IMR-90 (cell line): ENCODE measurements at regions not wholly inside any gene's neighbourhood (a gene's known extent, or its start where the extent isn't known, plus 50 kb on each side); places are given as distances from the start of the nearest gene placed in this dataset.

Experiments
- ATAC-seq: fragments of 200-7000 bp; cut with Tn5 transposase; 2 replicates; pipeline ENCODE4 v1.9.1; 2020; ENCODE audit warnings: low read depth, mild to moderate bottlenecking, moderate library complexity
- BruUV-seq: library from RNA; stranded (reverse); fragments of 400-500 nt; replicated peaks from 2 replicates; lab custom pipeline; 2021; lab: Mats Ljungman, UMichigan
- CTCF ChIA-PET: fragments of 300-600 bp; formaldehyde crosslinking; extraction: SDS; loops from one replicate; lab custom pipeline; 2021; ENCODE audit warnings: antibody characterized with exemption; lab: Yijun Ruan, JAX
- POLR2A ChIA-PET: fragments of 300-600 bp; sonication (Branson Sonifier 250); formaldehyde crosslinking; loops from one replicate; lab custom pipeline; 2022; ENCODE audit warnings: antibody characterized with exemption; ENCODE audit not compliant: unreplicated experiment; lab: Charles Lee
- DNase-seq: peaks from one replicate; pipeline ENCODE4 v3.0.0; 2013
- H2AFZ ChIP-seq: replicated peaks from 2 replicates; pipeline ENCODE3; 2013; ENCODE audit warnings: low read length, mild to moderate bottlenecking; ENCODE audit not compliant: poor library complexity
- H2AK5ac ChIP-seq: 2 replicates; pipeline ENCODE4 v1.6.1; 2013; ENCODE audit warnings: low read depth, low read length, inconsistent platforms
- H2AK9ac ChIP-seq: replicated peaks from 2 replicates; pipeline ENCODE3; 2013; ENCODE audit warnings: mild to moderate bottlenecking, low read depth, low read length, moderate library complexity; ENCODE audit not compliant: poor library complexity
- H2BK120ac ChIP-seq: 2 replicates; pipeline ENCODE4 v1.6.1; 2013; ENCODE audit warnings: low read depth, low read length, inconsistent platforms
- H2BK15ac ChIP-seq: 3 replicates; pipeline ENCODE4 v1.6.1; 2013; ENCODE audit warnings: low read depth, low read length, inconsistent platforms
- H2BK20ac ChIP-seq: 2 replicates; pipeline ENCODE4 v1.6.1; 2013; ENCODE audit warnings: low read depth, mild to moderate bottlenecking, inconsistent platforms, low read length, moderate library complexity
- H2BK5ac ChIP-seq: 2 replicates; pipeline ENCODE4 v1.6.1; 2013; ENCODE audit warnings: mild to moderate bottlenecking, low read depth, low read length, inconsistent platforms; ENCODE audit not compliant: poor library complexity, severe bottlenecking
- H3K14ac ChIP-seq: replicated peaks from 2 replicates; pipeline ENCODE4 v1.6.1; 2013; ENCODE audit warnings: low read depth, low read length, inconsistent platforms
- H3K18ac ChIP-seq: 2 replicates; pipeline ENCODE4 v1.6.1; 2013; ENCODE audit warnings: low read depth, low read length, control low read depth
- H3K23ac ChIP-seq: 2 replicates; pipeline ENCODE4 v1.6.1; 2013; ENCODE audit warnings: low read depth, low read length, inconsistent platforms
- H3K27ac ChIP-seq: 2 replicates; pipeline ENCODE4 v1.5.1; 2013; ENCODE audit warnings: mild to moderate bottlenecking, control low read depth, low read length; ENCODE audit not compliant: insufficient read depth
- H3K27me3 ChIP-seq: 2 replicates; pipeline ENCODE4 v1.6.1; 2013; ENCODE audit warnings: low read length; ENCODE audit not compliant: control insufficient read depth, insufficient read depth
- H3K36me3 ChIP-seq: 2 replicates; pipeline ENCODE4 v1.6.1; 2013; ENCODE audit warnings: low read length, mixed read lengths; ENCODE audit not compliant: control insufficient read depth, insufficient read depth
- H3K4ac ChIP-seq: 2 replicates; pipeline ENCODE4 v1.6.1; 2013; ENCODE audit warnings: low read depth, low read length, inconsistent platforms
- H3K4me1 ChIP-seq: 2 replicates; pipeline ENCODE4 v1.6.1; 2013; ENCODE audit warnings: low read length, mixed read lengths; ENCODE audit not compliant: control insufficient read depth, insufficient read depth
- H3K4me2 ChIP-seq: 2 replicates; pipeline ENCODE4 v1.6.1; 2013; ENCODE audit warnings: low read depth, mild to moderate bottlenecking, control low read depth, low read length, moderate library complexity
- H3K4me3 ChIP-seq: 2 replicates; pipeline ENCODE4 v1.5.1; 2013; ENCODE audit warnings: low read depth, mild to moderate bottlenecking, control low read depth, low read length, moderate library complexity; ENCODE audit not compliant: insufficient read depth
- H3K56ac ChIP-seq: 2 replicates; pipeline ENCODE4 v1.6.1; 2013; ENCODE audit warnings: low read length, inconsistent platforms; ENCODE audit not compliant: insufficient read depth; ENCODE audit errors: extremely low read depth
- H3K79me1 ChIP-seq, 2 experiments: 2 replicates each; pipeline ENCODE4 v1.6.1; 2013; ENCODE audit warnings: low read length in 2 of 2, inconsistent platforms in 1 of 2, low read depth in 1 of 2
- H3K9ac ChIP-seq: 2 replicates; pipeline ENCODE4 v1.6.1; 2013; ENCODE audit warnings: low read depth, low read length, control low read depth
- H3K9me1 ChIP-seq: 2 replicates; pipeline ENCODE4 v1.6.1; 2013; ENCODE audit warnings: low read length, inconsistent platforms; ENCODE audit not compliant: insufficient read depth
- H3K9me3 ChIP-seq: 2 replicates; pipeline ENCODE4 v1.6.1; 2013; ENCODE audit warnings: low read length; ENCODE audit not compliant: control insufficient read depth, insufficient read depth
- H4K20me1 ChIP-seq: 2 replicates; pipeline ENCODE4 v1.6.1; 2013; ENCODE audit warnings: low read length, inconsistent platforms; ENCODE audit not compliant: insufficient read depth
- H4K5ac ChIP-seq: 2 replicates; pipeline ENCODE4 v1.6.1; 2013; ENCODE audit warnings: mild to moderate bottlenecking, low read depth, low read length, control low read depth
- H4K8ac ChIP-seq, 2 experiments: 2 replicates each; pipeline ENCODE4 v1.6.1; 2013; ENCODE audit warnings: low read depth in 2 of 2, low read length in 2 of 2, control low read depth in 1 of 2, inconsistent platforms in 1 of 2
- H4K91ac ChIP-seq: 2 replicates; pipeline ENCODE4 v1.6.1; 2013; ENCODE audit warnings: low read depth, low read length, inconsistent platforms; ENCODE audit not compliant: insufficient read depth
- BHLHE40 ChIP-seq: fragments of 150-350 bp; IDR thresholded peaks from 2 replicates; pipeline ENCODE4 v1.6.1; 2016; ENCODE audit warnings: mild to moderate bottlenecking, low read depth, low read length
- CEBPB ChIP-seq: IDR thresholded peaks from 2 replicates; pipeline ENCODE4 v1.6.1; 2012; ENCODE audit warnings: low read depth, low read length, improper control_type of control experiment
- CHD1 ChIP-seq: IDR thresholded peaks from 2 replicates; pipeline ENCODE4 v1.6.1; 2012; ENCODE audit warnings: low read depth, low read length, improper control_type of control experiment
- CTCF ChIP-seq: conservative IDR thresholded peaks from 2 replicates; pipeline ENCODE4 v1.5.1; 2012; ENCODE audit warnings: mild to moderate bottlenecking, low read depth, low read length, improper control_type of control experiment
- ELK1 ChIP-seq: fragments of 150-350 bp; IDR thresholded peaks from 2 replicates; pipeline ENCODE4 v1.6.1; 2016; ENCODE audit warnings: low read depth, mild to moderate bottlenecking, low read length, moderate library complexity, borderline replicate concordance
- FOS ChIP-seq: fragments of 150-350 bp; IDR thresholded peaks from 2 replicates; pipeline ENCODE4 v1.6.1; 2016; ENCODE audit warnings: low read depth, low read length
- MAFK ChIP-seq: IDR thresholded peaks from 2 replicates; pipeline ENCODE4 v1.6.1; 2012; ENCODE audit warnings: low read depth, low read length, improper control_type of control experiment
- MAZ ChIP-seq: IDR thresholded peaks from 2 replicates; pipeline ENCODE4 v1.6.1; 2012; ENCODE audit warnings: low read depth, mild to moderate bottlenecking, low read length, improper control_type of control experiment, moderate library complexity, borderline replicate concordance
- MXI1 ChIP-seq: IDR thresholded peaks from 2 replicates; pipeline ENCODE4 v1.6.1; 2012; ENCODE audit warnings: low read depth, mild to moderate bottlenecking, low read length, moderate library complexity, borderline replicate concordance
- NFE2L2 ChIP-seq: fragments of 150-350 bp; IDR thresholded peaks from 2 replicates; pipeline ENCODE4 v1.6.1; 2016; ENCODE audit warnings: low read depth, mild to moderate bottlenecking, low read length
- POLR2A ChIP-seq: IDR thresholded peaks from 2 replicates; pipeline ENCODE4 v1.6.1; 2012; ENCODE audit warnings: mild to moderate bottlenecking, low read depth, low read length
- RCOR1 ChIP-seq: IDR thresholded peaks from 2 replicates; pipeline ENCODE4 v1.6.1; 2012; ENCODE audit warnings: mild to moderate bottlenecking, low read length, improper control_type of control experiment; ENCODE audit not compliant: insufficient replicate concordance
- RFX5 ChIP-seq: IDR thresholded peaks from 2 replicates; pipeline ENCODE4 v1.8.0; 2012; ENCODE audit warnings: low read depth, mild to moderate bottlenecking, low read length, moderate library complexity
- SMC3 ChIP-seq: fragments of 150-350 bp; IDR thresholded peaks from 2 replicates; pipeline ENCODE4 v1.6.1; 2016; ENCODE audit warnings: low read depth, mild to moderate bottlenecking, antibody characterized with exemption, low read length, moderate library complexity
- WGBS, 2 experiments: methylation state at CpG; one replicate each; pipeline versions ENCODE4 v1.1.5 to v1.1.7; 2013; ENCODE audit warnings: missing lambda C conversion rate in 2 of 2; ENCODE audit not compliant: insufficient read length in 1 of 2; ENCODE audit errors: extremely low coverage in 2 of 2; 5-methylcytosine and 5-hydroxymethylcytosine counted together
- dilution Hi-C: fragments of 300-500 bp; cut with HindIII; formaldehyde crosslinking; loops from one replicate; pipeline ENCODE4 v1.14.3; 2018; ENCODE audit warnings: low sequenced_read_pairs; ENCODE audit not compliant: unreplicated experiment
- in situ Hi-C: fragments of 300-500 bp; cut with MboI; formaldehyde crosslinking; loops from 3 replicates; pipeline ENCODE4 v1.14.3; 2019; ENCODE audit warnings: low sequenced_read_pairs, inconsistent platforms, mixed read lengths
- intact Hi-C: fragments of 100-400 bp; cut with micrococcal nuclease; formaldehyde crosslinking; loops from 2 replicates; pipeline ENCODE4 v1.10.0; 2022
- TF ChIP-seq, protein P1 (sequence below): fragments of 150-350 bp; IDR thresholded peaks from 2 replicates; pipeline ENCODE4 v1.6.1; 2017; ENCODE audit warnings: mild to moderate bottlenecking, antibody characterized with exemption, low read length, low read depth

DNA sequence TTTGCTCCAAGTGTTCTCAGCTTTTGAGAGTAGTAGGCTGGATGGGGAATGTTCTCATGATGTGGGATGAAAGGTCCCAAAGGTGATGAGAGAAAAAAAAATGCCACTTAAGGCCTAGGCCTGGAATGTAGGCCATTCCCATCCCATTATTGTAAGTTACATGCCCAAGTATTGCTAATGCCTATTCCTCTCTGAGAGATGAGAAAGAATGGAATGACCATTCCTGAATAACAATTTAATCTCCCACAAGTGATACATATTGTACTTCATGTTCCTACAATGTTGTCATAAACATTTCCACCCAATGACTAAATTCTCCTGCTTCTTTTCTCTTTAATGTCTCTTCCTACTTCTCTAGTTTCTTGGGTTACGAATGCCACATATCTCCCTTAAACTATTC is 102.8 kb upstream of the KCNJ16 start:
- dilution Hi-C loops (no loop called here), in situ Hi-C loops (no loop called here), intact Hi-C loops (no loop called here)
- no peak overlapping the region for H3K4me3 ChIP-seq
- no peak overlapping the region for H4K5ac ChIP-seq
- no peaks in the 10 kb centered on the region for H4K20me1 ChIP-seq
- H3K4ac ChIP-seq, result no peak overlapping the region
- H3K79me1 ChIP-seq, result no peaks in the 10 kb centered on the region
- H3K9me3 ChIP-seq, result peaks cover 6% of the 10 kb centered on the region
- no peak overlapping the region for H3K56ac ChIP-seq
- H2AFZ ChIP-seq, result no peak overlapping the region
- H3K36me3 ChIP-seq, result no peaks in the 10 kb centered on the region
- H3K9ac ChIP-seq, result no peak overlapping the region
- no peak overlapping the region for H4K91ac ChIP-seq
- H2AK5ac ChIP-seq, result no peak overlapping the region
- no peak overlapping the region for H2AK9ac ChIP-seq
- H2BK120ac ChIP-seq, result no peak overlapping the region
- no CpG with 5 or more reads among the region's 1 CpG for WGBS, 2 experiments
- ChIA-PET POLR2A (no interaction called here), CTCF (no interaction called here)
- H3K4me2 ChIP-seq, result no peak overlapping the region
- no peak overlapping the region for H3K23ac ChIP-seq
- H3K14ac ChIP-seq, result no peak overlapping the region
- H2BK20ac ChIP-seq, result no peak overlapping the region
- H2BK15ac ChIP-seq, result no peak overlapping the region
- no peaks in the 10 kb centered on the region for H3K9me1 ChIP-seq
- no TSS peak for BruUV-seq
- no peak for ATAC-seq
- no peak for TF ChIP-seq SMC3
- no peak for TF ChIP-seq ELK1
- no peak for TF ChIP-seq MXI1
- TF ChIP-seq BHLHE40, result no peak
- no peak for TF ChIP-seq MAFK
- no peak for TF ChIP-seq RCOR1
- TF ChIP-seq CTCF, result no peak
- TF ChIP-seq FOS, result no peak
- TF ChIP-seq POLR2A, result no peak
- TF ChIP-seq, protein P1, sequence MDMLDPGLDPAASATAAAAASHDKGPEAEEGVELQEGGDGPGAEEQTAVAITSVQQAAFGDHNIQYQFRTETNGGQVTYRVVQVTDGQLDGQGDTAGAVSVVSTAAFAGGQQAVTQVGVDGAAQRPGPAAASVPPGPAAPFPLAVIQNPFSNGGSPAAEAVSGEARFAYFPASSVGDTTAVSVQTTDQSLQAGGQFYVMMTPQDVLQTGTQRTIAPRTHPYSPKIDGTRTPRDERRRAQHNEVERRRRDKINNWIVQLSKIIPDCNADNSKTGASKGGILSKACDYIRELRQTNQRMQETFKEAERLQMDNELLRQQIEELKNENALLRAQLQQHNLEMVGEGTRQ, result no peak
- no peak for TF ChIP-seq NFE2L2
- no peak for TF ChIP-seq RFX5
- TF ChIP-seq CHD1, result no peak
- no peak for TF ChIP-seq MAZ
- TF ChIP-seq CEBPB, result no peak
- H3K18ac ChIP-seq, result no peak overlapping the region; the same call in 1 of the 2 replicates
- H3K4me1 ChIP-seq, result no peaks in the 10 kb centered on the region
- H3K27me3 ChIP-seq, result no peaks in the 10 kb centered on the region
- H2BK5ac ChIP-seq, result no peak overlapping the region
- H4K8ac ChIP-seq, result no peak overlapping the region
- H3K27ac ChIP-seq, result no peak overlapping the region
- DNase-seq, result peak; percentile 23
